Hematopoietic multipotent progenitor cell treated with erythropoietin and hydrocortisone succinate and interleukin-3 and kit ligand, for 15 days (in vitro differentiated cells): ENCODE measurements at regions not wholly inside any gene's neighbourhood (a gene's known extent, or its start where the extent isn't known, plus 50 kb on each side); places are given as distances from the start of the nearest gene placed in this dataset.

Experiments
- DNase-seq: peaks from one replicate; pipeline ENCODE4 v3.0.0-alpha.2; 2015; ENCODE audit warnings: low spot score

GRCh38 chr13:89726690-89727435 is 1620.6 kb upstream of the MIR17HG start:
- no peak for DNase-seq

GRCh38 chr13:89733829-89734228 is 1613.7 kb upstream of the MIR17HG start:
- DNase-seq = no peak

GRCh38 chr13:89737051-89737450 is 1610.4 kb upstream of the MIR17HG start:
- no peak for DNase-seq

- DNase-seq = no peak
Observed at GRCh38 chr13:89738072-89738471, 1609.4 kb upstream of the MIR17HG start.

GRCh38 chr13:89740994-89741685 is 1606.3 kb upstream of the MIR17HG start:
- DNase-seq = no peak

GRCh38 chr13:89746554-89746953 is 1600.9 kb upstream of the MIR17HG start:
- no peak for DNase-seq

- no peak for DNase-seq
Observed at GRCh38 chr13:89748716-89749115, 1598.8 kb upstream of the MIR17HG start.

- DNase-seq = no peak
Observed at GRCh38 chr13:89749888-89750287, 1597.6 kb upstream of the MIR17HG start.

GRCh38 chr13:89750371-89750770 is 1597.1 kb upstream of the MIR17HG start:
- no peak for DNase-seq

- DNase-seq = no peak
Observed at GRCh38 chr13:89751432-89751930, 1596.0 kb upstream of the MIR17HG start.

GRCh38 chr13:89752394-89752793 is 1595.1 kb upstream of the MIR17HG start:
- no peak for DNase-seq

GRCh38 chr13:89755729-89756492 is 1591.6 kb upstream of the MIR17HG start:
- no peak for DNase-seq

- no peak for DNase-seq
Observed at GRCh38 chr13:89763005-89763404, 1584.5 kb upstream of the MIR17HG start.

- DNase-seq = no peak
Observed at GRCh38 chr13:89783221-89783755, 1564.2 kb upstream of the MIR17HG start.

GRCh38 chr13:89784161-89784809 is 1563.2 kb upstream of the MIR17HG start:
- DNase-seq = no peak

GRCh38 chr13:89786531-89786930 is 1561.0 kb upstream of the MIR17HG start:
- DNase-seq = no peak

- DNase-seq = no peak
Observed at GRCh38 chr13:89790696-89791095, 1556.8 kb upstream of the MIR17HG start.

GRCh38 chr13:89791971-89792630 is 1555.4 kb upstream of the MIR17HG start:
- no peak for DNase-seq

- DNase-seq = no peak
Observed at GRCh38 chr13:89796196-89796595, 1551.3 kb upstream of the MIR17HG start.

GRCh38 chr13:89803839-89804238 is 1543.6 kb upstream of the MIR17HG start:
- DNase-seq = no peak

GRCh38 chr13:89806594-89806993 is 1540.9 kb upstream of the MIR17HG start:
- no peak for DNase-seq
